ENCODE measurements at regions not wholly inside any gene's neighbourhood (a gene's known extent, or its start where the extent isn't known, plus 50 kb on each side); places are given as distances from the start of the nearest gene placed in this dataset.
"Not testable (repeated sequence)": the region's sequence is repeated elsewhere in the genome, so short reads cannot be mapped to it uniquely, and the experiment has no call there.

DNA sequence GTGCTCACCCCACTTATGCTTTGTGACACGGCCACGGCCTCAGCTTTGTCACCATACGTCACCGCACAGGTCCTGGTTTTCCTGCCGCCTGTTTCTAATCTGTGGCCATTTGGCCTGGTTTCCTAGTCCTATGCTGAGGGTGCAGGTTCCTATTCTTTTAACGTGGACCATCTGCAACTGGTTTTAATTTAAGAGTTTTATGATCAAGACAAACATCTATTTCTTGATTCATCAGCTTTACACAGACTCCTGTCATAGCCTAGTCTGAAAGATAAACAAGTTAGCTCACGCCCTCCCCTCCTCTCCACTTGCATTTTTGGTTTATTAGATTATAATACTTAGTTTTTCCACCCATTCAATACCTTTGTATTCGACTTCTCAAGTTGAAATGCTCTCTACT, 97.5 kb upstream of the RPS6KA2 start:
- ATAC-seq (no peak), DNase-seq (no peak)

DNA sequence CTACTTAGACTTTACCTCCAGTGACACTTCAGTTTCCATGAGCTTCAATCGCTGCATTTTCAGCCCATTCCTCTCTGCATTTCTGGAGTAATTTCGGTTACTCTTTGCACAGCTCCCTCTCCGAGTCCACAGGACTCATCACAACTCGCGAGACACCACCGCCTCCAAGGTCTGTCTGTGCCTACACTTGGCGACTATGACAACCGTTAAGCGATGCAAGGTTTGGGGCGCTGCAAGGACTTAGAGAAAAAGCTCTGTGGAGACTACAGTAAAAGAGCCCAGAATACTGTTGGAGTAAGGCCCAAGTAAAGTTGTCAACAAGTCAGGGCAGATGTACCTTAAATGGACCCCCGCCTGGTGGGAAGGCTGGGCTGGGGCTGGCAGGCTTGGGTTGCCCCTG, 95.7 kb upstream of the RPS6KA2 start:
- no peak for DNase-seq

DNA sequence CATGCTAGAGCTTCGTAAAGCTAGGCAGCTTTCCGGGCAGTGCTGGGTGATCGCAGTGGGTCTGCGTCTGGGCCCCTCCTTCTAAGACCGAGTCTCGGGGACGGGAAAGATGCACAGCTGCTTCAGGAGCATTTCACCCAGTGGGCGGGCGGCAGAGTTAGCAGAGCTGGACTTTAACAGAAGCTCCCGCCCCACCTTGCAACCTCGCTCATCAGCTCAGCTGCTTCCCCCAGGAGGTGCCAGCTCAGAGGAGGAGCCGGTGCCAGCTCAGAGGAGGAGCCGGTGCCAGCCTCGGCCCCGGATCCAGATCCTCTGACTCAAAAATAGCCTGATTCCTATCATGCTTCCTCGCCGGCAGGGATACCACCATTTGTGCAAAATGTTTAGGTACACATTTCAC, 94.5 kb upstream of the RPS6KA2 start:
- no peak for DNase-seq
- no peak for ATAC-seq

More for the DNA sequence above, 95.7 kb upstream of the RPS6KA2 start:
- no peak for ATAC-seq

DNA sequence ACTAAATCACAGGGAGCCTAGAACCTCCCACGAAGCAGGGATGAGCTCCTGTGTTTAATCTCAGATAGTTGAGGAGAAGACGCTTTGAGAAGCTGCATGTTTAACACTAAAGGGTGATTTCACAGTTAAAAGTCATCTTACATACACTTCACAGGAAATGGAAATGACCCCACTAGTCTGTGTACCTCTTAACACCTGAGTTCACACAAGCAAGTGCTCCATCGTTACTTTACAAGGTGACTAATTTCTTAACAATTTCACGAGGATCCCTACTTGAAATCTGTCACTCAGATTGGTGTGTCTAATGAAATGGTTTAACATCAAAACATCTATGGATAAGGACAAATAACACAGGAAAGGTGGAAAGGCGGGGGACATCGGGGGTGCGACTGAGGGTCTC, 93.8 kb upstream of the RPS6KA2 start:
- ATAC-seq (no peak), DNase-seq (no peak)

- no peak for DNase-seq
- no peak for ATAC-seq
Measured at GRCh38 chr6:166719019-166719418, 92.0 kb upstream of the RPS6KA2 start.

DNA sequence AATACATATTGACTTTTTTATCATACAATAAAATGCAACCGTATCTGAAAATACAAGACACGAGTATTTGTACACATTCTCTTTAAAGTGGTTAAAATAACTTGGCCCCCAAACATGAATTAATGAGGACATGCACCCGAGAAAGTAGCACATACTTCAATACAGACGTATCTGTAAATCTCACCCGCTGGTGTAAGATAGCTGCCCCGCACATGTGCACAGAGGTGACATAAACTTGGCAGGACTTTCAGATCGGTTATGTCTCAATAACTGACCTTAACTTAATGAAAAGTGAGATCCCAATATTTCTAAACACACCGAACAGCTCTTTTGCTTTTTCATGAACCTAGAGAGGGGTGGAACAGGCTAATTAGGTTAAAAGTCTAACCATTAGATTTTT, 91.5 kb upstream of the RPS6KA2 start:
- DNase-seq (no peak), ATAC-seq (no peak)

- ATAC-seq (no peak), DNase-seq (no peak)
Measured at GRCh38 chr6:166716910-166717617, 90.0 kb upstream of the RPS6KA2 start.

DNA sequence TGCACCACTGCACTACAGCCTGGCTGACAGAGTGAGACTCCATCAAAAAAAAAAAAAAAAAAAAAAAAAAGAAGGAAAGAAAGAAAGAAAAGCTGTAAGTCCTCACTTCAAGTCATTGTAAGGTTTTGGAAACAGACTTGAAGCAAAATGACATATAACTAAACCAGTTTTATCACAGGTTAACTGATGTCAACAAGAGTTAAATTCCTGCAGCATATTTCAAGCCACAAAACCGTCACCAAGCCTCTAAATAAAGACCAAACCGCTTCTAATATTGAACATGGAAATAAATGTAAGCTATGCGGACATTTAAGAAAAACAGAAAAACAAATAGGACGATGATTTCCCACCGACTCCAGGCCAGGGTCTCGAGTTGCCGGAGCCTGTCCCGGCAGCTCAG, 88.9 kb upstream of the RPS6KA2 start:
- no peak for ATAC-seq
- DNase-seq, result no peak

- ATAC-seq, result no peak
- no peak for DNase-seq
Measured at GRCh38 chr6:166715065-166715464, 88.0 kb upstream of the RPS6KA2 start.

- DNase-seq, result no peak
- ATAC-seq, result no peak
Measured at GRCh38 chr6:166714581-166714980, 87.5 kb upstream of the RPS6KA2 start.

DNA sequence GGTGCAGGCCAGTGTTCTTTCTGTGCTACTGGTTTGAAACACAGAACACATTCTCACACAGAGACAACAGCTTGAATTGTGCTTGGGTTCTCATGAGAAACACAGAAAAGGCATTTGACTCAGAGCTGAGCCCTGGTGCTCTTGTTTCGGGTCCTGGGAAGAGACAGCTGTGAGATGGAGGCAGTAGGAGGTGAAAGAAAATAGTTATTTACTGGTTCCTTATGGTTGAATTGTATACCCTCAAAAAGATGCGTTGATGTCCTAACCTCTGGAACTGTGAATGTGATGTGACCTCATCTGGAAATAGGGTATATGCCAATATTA, 87.1 kb upstream of the RPS6KA2 start:
- no peak for DNase-seq
- ATAC-seq, result no peak

DNA sequence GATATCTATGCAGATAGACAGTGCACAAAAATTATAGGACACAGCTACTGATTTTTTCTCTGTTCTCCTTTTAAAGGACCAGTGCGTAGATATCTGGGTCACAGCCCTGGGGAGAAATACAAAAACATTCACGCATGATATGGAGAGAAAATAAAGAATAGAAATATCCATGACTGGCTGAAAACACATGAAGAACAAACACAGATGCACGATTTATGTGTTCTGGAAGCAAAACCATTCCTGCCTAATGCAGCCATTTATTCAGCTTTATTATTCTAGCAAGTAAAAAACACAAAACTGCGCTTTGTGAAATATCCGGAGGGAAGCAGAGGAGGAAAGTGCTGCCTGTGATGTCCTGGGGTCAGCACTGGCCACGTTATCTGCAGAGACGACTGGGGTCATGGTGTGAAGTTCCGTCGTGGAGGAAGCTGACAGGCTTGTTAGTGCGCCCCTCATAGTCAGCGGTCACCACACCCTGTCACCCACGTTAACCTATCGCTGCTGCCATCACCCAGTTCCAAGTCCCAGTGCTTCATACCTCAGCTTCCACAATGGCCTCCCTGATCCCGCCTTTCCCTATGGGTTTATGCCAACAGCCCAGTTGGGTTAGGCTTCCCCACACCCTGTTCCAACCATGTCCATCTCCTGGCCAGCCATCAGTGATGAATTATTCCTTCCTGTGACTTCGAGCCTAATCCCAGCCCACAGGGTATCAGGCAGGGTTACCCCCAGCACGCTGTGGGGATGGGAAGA, 86.6 kb upstream of the RPS6KA2 start:
- no peak for ATAC-seq
- DNase-seq, result no peak

DNA sequence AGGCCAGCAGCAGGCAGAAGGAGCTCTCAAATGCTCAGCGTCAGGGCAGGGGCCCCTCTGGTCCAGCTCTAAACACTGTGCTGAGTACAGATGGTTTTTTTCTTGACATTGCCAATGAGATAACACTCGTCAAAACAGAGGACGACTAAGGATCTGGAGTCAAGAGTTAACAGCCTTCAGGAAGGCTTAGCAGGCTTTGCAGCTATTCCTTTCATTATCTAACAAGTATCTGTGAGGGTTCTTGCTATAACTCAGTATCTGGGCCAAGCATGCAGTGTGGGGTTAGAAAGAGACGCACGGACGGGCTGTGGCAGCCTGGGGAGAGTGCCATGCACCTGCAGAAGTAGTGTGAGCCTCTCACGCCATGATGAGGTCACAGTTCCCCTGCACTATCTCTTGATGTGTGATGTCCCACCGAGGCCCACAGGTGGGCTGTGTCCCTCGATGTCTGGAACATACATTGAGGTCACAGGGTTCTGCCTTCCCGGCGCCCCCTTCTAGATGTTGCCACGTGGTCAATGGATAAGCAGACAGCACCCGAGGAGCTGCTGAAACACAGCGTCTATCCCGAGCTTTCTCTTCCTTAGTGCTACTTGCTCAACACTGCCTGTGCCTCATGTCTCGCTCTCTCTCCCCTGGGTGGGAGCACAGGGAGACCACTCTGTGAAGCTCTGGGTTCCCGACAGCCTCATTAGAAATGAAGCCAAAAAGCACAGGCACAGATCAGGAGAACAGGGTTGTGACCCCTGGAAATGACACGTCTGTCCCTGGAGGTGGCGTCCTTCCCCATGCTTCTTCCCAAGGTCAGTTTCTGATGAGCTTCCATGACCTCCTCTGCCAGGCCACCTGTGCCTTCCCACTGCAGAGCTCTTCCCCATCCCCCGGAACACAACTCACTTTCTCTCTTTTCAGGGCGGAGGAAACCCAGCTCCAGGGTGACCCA, 85.5 kb upstream of the RPS6KA2 start:
- ATAC-seq, result no peak
- no peak for DNase-seq

DNA sequence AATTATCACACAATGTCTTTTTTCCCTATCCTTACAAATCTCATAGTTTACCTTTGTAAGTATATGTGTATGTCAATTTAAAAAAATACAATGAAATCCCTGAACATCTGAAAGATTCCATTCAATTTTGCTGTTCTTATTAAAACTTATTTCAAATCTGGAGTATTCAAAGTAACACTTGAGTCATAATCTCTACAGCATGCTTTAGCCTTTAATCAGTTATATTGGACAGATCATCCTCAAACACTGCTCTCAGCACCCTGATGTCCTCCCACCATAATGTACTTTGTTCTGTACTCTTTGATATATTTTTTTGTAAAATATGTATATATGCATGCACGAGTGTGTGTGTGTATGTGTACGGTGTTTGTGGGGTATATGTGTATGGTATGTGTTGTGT, 83.0 kb upstream of the RPS6KA2 start:
- ATAC-seq, result no peak

DNA sequence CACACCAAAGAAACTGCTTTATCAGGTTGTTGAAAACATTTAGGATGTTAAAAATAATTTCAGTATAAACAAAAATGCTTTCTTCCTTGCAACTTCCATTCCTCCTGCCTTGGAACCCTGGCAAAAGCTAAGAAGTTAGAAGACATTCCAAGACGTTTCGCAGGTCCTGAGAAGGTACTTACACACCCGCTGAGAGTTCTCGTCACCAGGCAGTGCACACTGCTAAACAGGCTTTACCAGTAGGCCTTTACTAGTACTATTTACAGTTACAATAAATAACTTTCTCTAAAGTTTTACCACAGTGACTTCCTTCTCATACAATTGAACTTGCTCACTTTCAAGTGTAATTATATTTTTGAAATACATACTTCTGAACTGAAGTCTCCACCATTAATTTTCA, 81.4 kb upstream of the RPS6KA2 start:
- ATAC-seq (no peak), DNase-seq (no peak)

More for the DNA sequence above, 83.0 kb upstream of the RPS6KA2 start:
- DNase-seq, result no peak

GRCh38 chr6:166707045-166707444, 80.0 kb upstream of the RPS6KA2 start:
- DNase-seq, result peak; percentile 35
- ATAC-seq, result no peak

GRCh38 chr6:166705069-166705468, 78.0 kb upstream of the RPS6KA2 start:
- DNase-seq, result no peak
- ATAC-seq, result no peak

GRCh38 chr6:166704171-166704570, 77.1 kb upstream of the RPS6KA2 start:
- DNase-seq, result no peak

GRCh38 chr6:166703149-166703710, 76.2 kb upstream of the RPS6KA2 start:
- ATAC-seq, result no peak
- no peak for DNase-seq

More at GRCh38 chr6:166704171-166704570, 77.1 kb upstream of the RPS6KA2 start:
- no peak for ATAC-seq

DNA sequence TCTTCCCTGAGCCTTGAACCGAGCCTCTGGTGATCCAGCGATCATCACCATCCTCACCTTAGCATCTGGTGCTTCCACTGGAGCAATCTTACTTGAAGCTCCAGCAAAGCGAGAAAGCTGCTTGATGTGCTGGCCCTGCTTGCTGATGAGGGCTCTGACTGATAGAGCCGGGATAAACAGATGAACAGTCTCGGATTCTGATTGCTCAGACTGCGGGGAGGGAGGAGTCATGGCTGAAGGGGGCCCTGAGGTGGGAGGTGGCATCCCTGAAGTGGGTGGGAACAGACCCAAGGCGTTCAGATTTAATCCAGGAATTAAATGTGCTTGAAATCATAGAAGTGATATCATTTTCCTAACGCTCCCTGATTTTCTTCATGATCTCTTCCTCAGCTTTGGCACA, 74.4 kb upstream of the RPS6KA2 start:
- not testable (repeated sequence) for DNase-seq, ATAC-seq

GRCh38 chr6:166700871-166701270, 73.8 kb upstream of the RPS6KA2 start:
- not testable (repeated sequence) for ATAC-seq

GRCh38 chr6:166697113-166697512, 70.1 kb upstream of the RPS6KA2 start:
- DNase-seq, result no peak
- no peak for ATAC-seq

More at GRCh38 chr6:166700871-166701270, 73.8 kb upstream of the RPS6KA2 start:
- DNase-seq, result not testable (repeated sequence)
